H1 (cell line): ENCODE measurements at regions not wholly inside any gene's neighbourhood (a gene's known extent, or its start where the extent isn't known, plus 50 kb on each side); places are given as distances from the start of the nearest gene placed in this dataset.

ENCODE experiments used
- CTCF ChIA-PET: fragments of 300-600 bp; sonication (Branson Sonifier 250); formaldehyde crosslinking; loops from one replicate; lab custom pipeline; 2021; ENCODE audit not compliant: partially characterized antibody; lab: Charles Lee
- POLR2A ChIA-PET: fragments of 300-600 bp; sonication (Branson Sonifier 250); formaldehyde crosslinking; loops from one replicate; lab custom pipeline; 2021; ENCODE audit warnings: inconsistent platforms; ENCODE audit not compliant: partially characterized antibody; lab: Charles Lee
- DNase-seq, 2 experiments: peaks; one replicate each; pipeline versions ENCODE4 v3.0.0 to v3.0.0-alpha.2; 2010 to 2022; ENCODE audit warnings: low spot score in 2 of 2, low read depth in 1 of 2, mixed read lengths in 1 of 2
- FAIRE-seq: peaks from 2 replicates; lab custom pipeline; 2011; peaks lifted over from hg19 to GRCh38; lab: Jason Lieb, UNC
- H2AFZ ChIP-seq: 2 replicates; pipeline ENCODE4 v1.8.1; 2012; ENCODE audit warnings: low read length, inconsistent platforms
- H2AK5ac ChIP-seq: 2 replicates; pipeline ENCODE4 v1.6.1; 2013; ENCODE audit warnings: low read depth, low read length
- H2BK120ac ChIP-seq: replicated peaks from 2 replicates; pipeline ENCODE3; 2013; ENCODE audit warnings: low read depth, low read length, inconsistent platforms
- H2BK12ac ChIP-seq: 2 replicates; pipeline ENCODE4 v1.6.1; 2013; ENCODE audit warnings: low read depth, low read length
- H2BK15ac ChIP-seq: 2 replicates; pipeline ENCODE4 v1.6.1; 2013; ENCODE audit warnings: low read length
- H2BK20ac ChIP-seq: 2 replicates; pipeline ENCODE4 v1.6.1; 2013; ENCODE audit warnings: low read length
- H2BK5ac ChIP-seq: 2 replicates; pipeline ENCODE4 v1.6.1; 2013; ENCODE audit warnings: low read depth, low read length
- H3K14ac ChIP-seq: 2 replicates; pipeline ENCODE4 v1.6.1; 2013; ENCODE audit warnings: inconsistent platforms; ENCODE audit not compliant: insufficient read length
- H3K18ac ChIP-seq: 2 replicates; pipeline ENCODE4 v1.6.1; 2013; ENCODE audit warnings: low read length; ENCODE audit errors: extremely low read depth
- H3K23ac ChIP-seq: 2 replicates; pipeline ENCODE4 v1.6.1; 2013; ENCODE audit warnings: inconsistent platforms; ENCODE audit not compliant: insufficient read length
- H3K23me2 ChIP-seq: 2 replicates; pipeline ENCODE4 v1.6.1; 2013; ENCODE audit warnings: low read depth, low read length
- H3K27ac ChIP-seq: 2 replicates; pipeline ENCODE4 v1.6.1; 2011; ENCODE audit warnings: low read depth, low read length, inconsistent platforms
- H3K27me3 ChIP-seq, 4 experiments: replicated peaks in 1 of 4; 1 replicate in 1 of 4; 2 replicates in 3 of 4; pipeline versions ENCODE4 v1.6.1 to v1.8.1; 2011 to 2013; ENCODE audit warnings: low read length in 3 of 4, mild to moderate bottlenecking in 3 of 4, inconsistent platforms in 2 of 4, mixed read lengths in 2 of 4, moderate library complexity in 1 of 4; ENCODE audit not compliant: control insufficient read depth in 3 of 4, insufficient read depth in 3 of 4; ENCODE audit errors: extremely low read depth in 1 of 4
- H3K36me3 ChIP-seq, 4 experiments: 2 replicates each; pipeline versions ENCODE4 v1.6.1 to v1.8.1; 2011 to 2013; ENCODE audit warnings: mild to moderate bottlenecking in 4 of 4, low read length in 3 of 4, moderate library complexity in 2 of 4, control low read depth in 1 of 4, inconsistent platforms in 1 of 4; ENCODE audit not compliant: insufficient read depth in 4 of 4, control insufficient read depth in 2 of 4
- H3K4ac ChIP-seq: replicated peaks from 2 replicates; pipeline ENCODE3; 2013; ENCODE audit warnings: low read length, low read depth, mixed read lengths, inconsistent platforms; ENCODE audit not compliant: insufficient read length
- H3K4me1 ChIP-seq, 4 experiments: replicated peaks in 1 of 4; 1 replicate in 1 of 4; 2 replicates in 3 of 4; pipeline versions ENCODE4 v1.6.1 to v1.8.1; 2011 to 2013; ENCODE audit warnings: low read length in 3 of 4, inconsistent platforms in 2 of 4, mixed read lengths in 1 of 4; ENCODE audit not compliant: insufficient read depth in 4 of 4, control insufficient read depth in 3 of 4
- H3K4me2 ChIP-seq, 2 experiments: 2 replicates each; pipeline versions ENCODE4 v1.6.1 to v1.8.1; 2011 to 2013; ENCODE audit warnings: low read depth in 2 of 2, low read length in 2 of 2, control low read depth in 1 of 2, inconsistent platforms in 1 of 2, mild to moderate bottlenecking in 1 of 2; ENCODE audit not compliant: insufficient read depth in 1 of 2
- H3K4me3 ChIP-seq, 4 experiments: fragments of 200-600, 300-600 bp in 1 of 4; sonication (generic), shearing (Covaris generic), sonication (Bioruptor Twin) in 1 of 4; 2 replicates each; pipeline versions ENCODE4 v1.5.1 to v1.8.1; 2011 to 2016; ENCODE audit warnings: low read length in 4 of 4, low read depth in 3 of 4, control low read depth in 2 of 4, inconsistent platforms in 2 of 4, mild to moderate bottlenecking in 2 of 4, mixed read lengths in 1 of 4, moderate library complexity in 1 of 4; ENCODE audit not compliant: insufficient read depth in 2 of 4; ENCODE audit errors: extremely low read depth in 1 of 4
- H3K56ac ChIP-seq: replicated peaks from 2 replicates; pipeline ENCODE3; 2013; ENCODE audit warnings: low read depth, mild to moderate bottlenecking, mixed read lengths, low read length, inconsistent platforms; ENCODE audit not compliant: insufficient read length
- H3K79me1 ChIP-seq: 2 replicates; pipeline ENCODE4 v1.6.1; 2013; ENCODE audit warnings: low read depth, low read length, control low read depth
- H3K79me2 ChIP-seq, 2 experiments: 2 replicates each; pipeline versions ENCODE4 v1.6.1 to v1.8.1; 2012 to 2013; ENCODE audit warnings: low read length in 2 of 2, mild to moderate bottlenecking in 2 of 2, inconsistent platforms in 1 of 2; ENCODE audit not compliant: insufficient read depth in 2 of 2, control insufficient read depth in 1 of 2
- H3K9ac ChIP-seq, 4 experiments: replicated peaks in 1 of 4; 1 replicate in 1 of 4; 2 replicates in 3 of 4; pipeline versions ENCODE4 v1.6.1 to v1.8.1; 2011 to 2013; ENCODE audit warnings: low read depth in 3 of 4, low read length in 3 of 4, control low read depth in 2 of 4, mild to moderate bottlenecking in 2 of 4, moderate library complexity in 2 of 4, inconsistent platforms in 1 of 4; ENCODE audit errors: extremely low read depth in 1 of 4
- H3K9me3 ChIP-seq, 2 experiments: 2 replicates each; pipeline versions ENCODE4 v1.6.1 to v1.8.1; 2012 to 2013; ENCODE audit warnings: mild to moderate bottlenecking in 2 of 2, moderate library complexity in 2 of 2, control low read depth in 1 of 2, inconsistent platforms in 1 of 2, low read depth in 1 of 2, low read length in 1 of 2, mixed read lengths in 1 of 2; ENCODE audit not compliant: insufficient read depth in 2 of 2
- H4K20me1 ChIP-seq, 2 experiments: replicated peaks in 1 of 2; 2 replicates each; pipeline versions ENCODE3 to v1.8.1; 2011 to 2013; ENCODE audit warnings: inconsistent platforms in 2 of 2, low read length in 2 of 2, mild to moderate bottlenecking in 1 of 2; ENCODE audit not compliant: insufficient read depth in 2 of 2, control insufficient read depth in 1 of 2
- H4K5ac ChIP-seq: 2 replicates; pipeline ENCODE4 v1.6.1; 2013; ENCODE audit warnings: low read length, low read depth, mixed read lengths, inconsistent platforms; ENCODE audit not compliant: insufficient read length
- H4K8ac ChIP-seq: 2 replicates; pipeline ENCODE4 v1.8.0; 2013; ENCODE audit warnings: mild to moderate bottlenecking, moderate library complexity, low read length, inconsistent platforms; ENCODE audit not compliant: insufficient read depth; ENCODE audit errors: extremely low read depth
- H4K91ac ChIP-seq: replicated peaks from 2 replicates; pipeline ENCODE3; 2013; ENCODE audit warnings: low read length, mixed read lengths, inconsistent platforms; ENCODE audit not compliant: insufficient read length
- CEBPB ChIP-seq: IDR thresholded peaks from 2 replicates; pipeline ENCODE4 v1.6.1; 2012; ENCODE audit warnings: low read depth, low read length
- CHD1 ChIP-seq: IDR thresholded peaks from 2 replicates; pipeline ENCODE4 v1.6.1; 2012; ENCODE audit warnings: low read depth, low read length, improper control_type of control experiment
- CREB1 ChIP-seq: IDR thresholded peaks from 2 replicates; pipeline ENCODE4 v1.6.1; 2012; ENCODE audit warnings: inconsistent platforms
- CTCF ChIP-seq, 3 experiments: IDR thresholded peaks; 1 replicate in 2 of 3; 2 replicates in 1 of 3; pipeline versions ENCODE4 v1.5.1 to v1.6.1; 2011; ENCODE audit warnings: low read length in 3 of 3, mild to moderate bottlenecking in 3 of 3, inconsistent platforms in 2 of 3, low read depth in 1 of 3, moderate library complexity in 1 of 3; ENCODE audit not compliant: insufficient read depth in 1 of 3; ENCODE audit errors: control extremely low read depth in 1 of 3
- GTF2F1 ChIP-seq: IDR thresholded peaks from 2 replicates; pipeline ENCODE4 v1.6.1; 2012; ENCODE audit warnings: low read depth, low read length, improper control_type of control experiment, borderline replicate concordance
- HDAC2 ChIP-seq, 2 experiments: fragments of 300-600 bp in 1 of 2; sonication (generic) in 1 of 2; IDR thresholded peaks; 2 replicates each; pipeline ENCODE4 v1.6.1; 2011 to 2012; ENCODE audit warnings: low read depth in 2 of 2, low read length in 2 of 2, mild to moderate bottlenecking in 2 of 2, moderate library complexity in 2 of 2, borderline replicate concordance in 1 of 2, inconsistent platforms in 1 of 2
- HDAC6 ChIP-seq: IDR thresholded peaks from one replicate; pipeline ENCODE4 v1.7.1; 2012; ENCODE audit warnings: low read depth, mild to moderate bottlenecking, inconsistent platforms, low read length, moderate library complexity
- JUN ChIP-seq: IDR thresholded peaks from 2 replicates; pipeline ENCODE4 v1.6.1; 2011; ENCODE audit warnings: low read depth, mild to moderate bottlenecking, improper control_type of control experiment, low read length
- JUND ChIP-seq: IDR thresholded peaks from 2 replicates; pipeline ENCODE4 v1.6.1; 2011; ENCODE audit warnings: mild to moderate bottlenecking, improper control_type of control experiment, low read length
- MAFK ChIP-seq: IDR thresholded peaks from 2 replicates; pipeline ENCODE4 v1.6.1; 2012; ENCODE audit warnings: low read depth, mild to moderate bottlenecking, improper control_type of control experiment, low read length
- POU5F1 ChIP-seq: IDR thresholded peaks from 2 replicates; pipeline ENCODE4 v1.6.1; 2011; ENCODE audit warnings: low read depth, mild to moderate bottlenecking, low read length, moderate library complexity
- RFX5 ChIP-seq: IDR thresholded peaks from 2 replicates; pipeline ENCODE4 v1.6.1; 2011; ENCODE audit warnings: low read depth, low read length, improper control_type of control experiment, borderline replicate concordance
- SP4 ChIP-seq: IDR thresholded peaks from 2 replicates; pipeline ENCODE4 v1.6.1; 2012; ENCODE audit warnings: low read length, inconsistent platforms
- TBP ChIP-seq: IDR thresholded peaks from 2 replicates; pipeline ENCODE4 v1.6.1; 2011; ENCODE audit warnings: low read depth, low read length, improper control_type of control experiment
- WGBS, 2 experiments: shearing (Covaris generic) in 1 of 2; methylation state at CpG; one replicate each; pipeline versions ENCODE4 v1.1.6 to v1.1.7; 2013 to 2015; ENCODE audit warnings: low lambda C conversion rate in 2 of 2, mixed read lengths in 2 of 2, inconsistent platforms in 1 of 2, low coverage in 1 of 2, missing lambda C conversion rate in 1 of 2; ENCODE audit not compliant: insufficient replicate concordance in 2 of 2, insufficient coverage in 1 of 2, insufficient read length in 1 of 2; ENCODE audit errors: extremely low coverage in 1 of 2, missing lambda C conversion rate in 1 of 2; 5-methylcytosine and 5-hydroxymethylcytosine counted together

GRCh38 chr6:20317430-20317829 is 84.2 kb upstream of the E2F3 start:
- H2BK12ac ChIP-seq = no peak overlapping the region
- CTCF ChIA-PET = no interaction called here
- TF ChIP-seq TBP (no peak), CEBPB (no peak), HDAC2 (IDR thresholded peaks at IDR 0.05; ENCODE audit: borderline replicate concordance in 1 of 2, low read depth in 2 of 2, low read length in 2 of 2) (no peak), MAFK (no peak), HDAC6 (no peak), GTF2F1 (no peak), CREB1 (no peak), CTCF (IDR thresholded peaks at IDR 0.05; ENCODE audit: control extremely low read depth in 1 of 3, insufficient read depth in 1 of 3, low read depth in 1 of 3, low read length in 3 of 3) (no peak), CHD1 (no peak), JUN (no peak), JUND (no peak), POU5F1 (no peak), RFX5 (no peak), SP4 (no peak)

More at GRCh38 chr6:20317430-20317829, 84.2 kb upstream of the E2F3 start:
- no peak for FAIRE-seq
- H3K4me3 ChIP-seq = no peak overlapping the region
- H3K4me1 ChIP-seq = no peaks in the 10 kb centered on the region
- no peaks in the 10 kb centered on the region for H3K23me2 ChIP-seq
- H4K8ac ChIP-seq = no peak overlapping the region
- H2BK5ac ChIP-seq = no peak overlapping the region
- H3K4ac ChIP-seq = no peak overlapping the region
- no peak overlapping the region for H3K23ac ChIP-seq
- H3K36me3 ChIP-seq = no peaks in the 10 kb centered on the region
- H3K9ac ChIP-seq = no peak overlapping the region
- H2BK120ac ChIP-seq = no peak overlapping the region
- H3K18ac ChIP-seq = no peak overlapping the region
- H3K56ac ChIP-seq = no peak overlapping the region
- no peak overlapping the region for H2BK20ac ChIP-seq
- DNase-seq = no peak
- H3K9me3 ChIP-seq = peaks cover 0 to 5% of the 10 kb centered on the region in 2 experiments; a peak in 1 of 4 replicates
- H3K27me3 ChIP-seq = no peaks in the 10 kb centered on the region
- no peak overlapping the region for H2AK5ac ChIP-seq
- no peak overlapping the region for H2AFZ ChIP-seq
- WGBS, 2 experiments = 82% methylated on average over 5 of the region's 5 CpGs; no CpG with 5 or more reads in 1 of the 2 experiments
- POLR2A ChIA-PET = no interaction called here
- H4K20me1 ChIP-seq = no peaks in the 10 kb centered on the region
- no peak overlapping the region for H3K27ac ChIP-seq
- no peaks in the 10 kb centered on the region for H3K79me2 ChIP-seq
- no peak overlapping the region for H4K5ac ChIP-seq
- H3K14ac ChIP-seq = no peak overlapping the region
- H2BK15ac ChIP-seq = no peak overlapping the region
- no peak overlapping the region for H4K91ac ChIP-seq
- H3K4me2 ChIP-seq = no peak overlapping the region
- H3K79me1 ChIP-seq = no peaks in the 10 kb centered on the region
